ENCODE measurements at regions not wholly inside any gene's neighbourhood (a gene's known extent, or its start where the extent isn't known, plus 50 kb on each side); places are given as distances from the start of the nearest gene placed in this dataset.

DNA sequence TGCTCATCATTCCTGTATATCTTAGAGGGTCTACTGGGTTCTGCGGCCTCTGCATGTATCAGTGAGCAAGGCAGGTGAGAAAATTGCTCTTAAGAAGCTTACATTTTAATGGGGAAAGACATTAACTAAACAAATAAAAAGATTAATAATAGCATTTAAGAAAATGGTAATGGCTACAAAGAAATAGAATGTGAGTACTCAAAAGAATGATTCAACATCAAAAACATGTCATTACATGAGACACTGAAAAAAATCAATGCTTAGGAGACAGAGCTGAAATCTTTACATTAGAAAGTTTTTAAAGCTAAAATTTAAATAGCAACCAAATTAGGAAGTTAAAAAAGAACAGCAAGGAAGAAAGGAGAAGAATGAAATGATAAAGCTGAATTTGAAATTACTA is 146.9 kb upstream of the PHACTR1 start:
- DNase-seq, result no peak
- H3K4me3 Mint-ChIP-seq, result no peak overlapping the region
- no peaks in the 10 kb centered on the region for H3K36me3 Mint-ChIP-seq (ENCODE audit: low read depth)
- H3K27ac Mint-ChIP-seq, result no peak overlapping the region
- H3K9me3 Mint-ChIP-seq, result no peaks in the 10 kb centered on the region
- H3K4me1 Mint-ChIP-seq (ENCODE audit: low read depth), result peaks cover 44% of the 10 kb centered on the region
- TF ChIP-seq, protein P1, sequence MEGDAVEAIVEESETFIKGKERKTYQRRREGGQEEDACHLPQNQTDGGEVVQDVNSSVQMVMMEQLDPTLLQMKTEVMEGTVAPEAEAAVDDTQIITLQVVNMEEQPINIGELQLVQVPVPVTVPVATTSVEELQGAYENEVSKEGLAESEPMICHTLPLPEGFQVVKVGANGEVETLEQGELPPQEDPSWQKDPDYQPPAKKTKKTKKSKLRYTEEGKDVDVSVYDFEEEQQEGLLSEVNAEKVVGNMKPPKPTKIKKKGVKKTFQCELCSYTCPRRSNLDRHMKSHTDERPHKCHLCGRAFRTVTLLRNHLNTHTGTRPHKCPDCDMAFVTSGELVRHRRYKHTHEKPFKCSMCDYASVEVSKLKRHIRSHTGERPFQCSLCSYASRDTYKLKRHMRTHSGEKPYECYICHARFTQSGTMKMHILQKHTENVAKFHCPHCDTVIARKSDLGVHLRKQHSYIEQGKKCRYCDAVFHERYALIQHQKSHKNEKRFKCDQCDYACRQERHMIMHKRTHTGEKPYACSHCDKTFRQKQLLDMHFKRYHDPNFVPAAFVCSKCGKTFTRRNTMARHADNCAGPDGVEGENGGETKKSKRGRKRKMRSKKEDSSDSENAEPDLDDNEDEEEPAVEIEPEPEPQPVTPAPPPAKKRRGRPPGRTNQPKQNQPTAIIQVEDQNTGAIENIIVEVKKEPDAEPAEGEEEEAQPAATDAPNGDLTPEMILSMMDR (IDR thresholded peaks at IDR 0.05), result no peak
- no peaks in the 10 kb centered on the region; the same call in 1 of the 2 replicates for H3K27me3 Mint-ChIP-seq (ENCODE audit: insufficient read depth)

DNA sequence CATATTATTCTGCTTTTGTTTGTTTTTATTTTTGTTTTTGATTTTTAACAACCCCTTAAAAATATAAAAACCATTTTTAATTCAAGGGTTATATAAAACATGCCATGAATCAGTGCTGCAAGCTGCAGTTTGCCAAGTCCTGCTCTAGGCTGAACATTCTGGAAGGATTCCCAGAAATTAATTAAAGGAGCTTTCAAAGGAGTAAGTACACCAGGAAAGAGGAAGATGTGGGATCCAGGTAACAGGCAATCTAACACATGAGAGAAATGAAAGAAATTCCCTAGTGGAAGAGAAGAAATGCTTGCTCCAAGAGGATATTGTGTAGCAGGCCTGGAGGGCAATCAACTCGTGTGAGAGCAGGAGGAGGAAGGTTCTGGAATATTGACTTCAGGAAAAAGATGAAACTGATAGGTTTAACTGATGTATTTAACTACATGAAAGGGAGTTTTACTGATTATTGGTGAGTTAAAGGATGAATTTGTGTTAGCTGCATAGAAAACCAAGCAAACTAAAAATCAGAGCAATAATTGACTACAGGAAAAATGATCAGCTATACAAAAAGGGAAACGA is 146.0 kb upstream of the PHACTR1 start:
- H3K4me1 Mint-ChIP-seq (ENCODE audit: low read depth), result peaks cover 53% of the 10 kb centered on the region
- peak; percentile 65 for DNase-seq
- no peaks in the 10 kb centered on the region; the same call in 1 of the 2 replicates for H3K27me3 Mint-ChIP-seq (ENCODE audit: insufficient read depth)
- no peaks in the 10 kb centered on the region for H3K9me3 Mint-ChIP-seq
- TF ChIP-seq, protein P1 (IDR thresholded peaks at IDR 0.05), result no peak
- H3K27ac Mint-ChIP-seq, result 0 out of 2 replicates have a peak overlapping the region, but pooled peaks have one; percentile 1
- H3K4me3 Mint-ChIP-seq, result no peak overlapping the region
- peaks cover 2% of the 10 kb centered on the region; the same call in 1 of the 2 replicates for H3K36me3 Mint-ChIP-seq (ENCODE audit: low read depth)

DNA sequence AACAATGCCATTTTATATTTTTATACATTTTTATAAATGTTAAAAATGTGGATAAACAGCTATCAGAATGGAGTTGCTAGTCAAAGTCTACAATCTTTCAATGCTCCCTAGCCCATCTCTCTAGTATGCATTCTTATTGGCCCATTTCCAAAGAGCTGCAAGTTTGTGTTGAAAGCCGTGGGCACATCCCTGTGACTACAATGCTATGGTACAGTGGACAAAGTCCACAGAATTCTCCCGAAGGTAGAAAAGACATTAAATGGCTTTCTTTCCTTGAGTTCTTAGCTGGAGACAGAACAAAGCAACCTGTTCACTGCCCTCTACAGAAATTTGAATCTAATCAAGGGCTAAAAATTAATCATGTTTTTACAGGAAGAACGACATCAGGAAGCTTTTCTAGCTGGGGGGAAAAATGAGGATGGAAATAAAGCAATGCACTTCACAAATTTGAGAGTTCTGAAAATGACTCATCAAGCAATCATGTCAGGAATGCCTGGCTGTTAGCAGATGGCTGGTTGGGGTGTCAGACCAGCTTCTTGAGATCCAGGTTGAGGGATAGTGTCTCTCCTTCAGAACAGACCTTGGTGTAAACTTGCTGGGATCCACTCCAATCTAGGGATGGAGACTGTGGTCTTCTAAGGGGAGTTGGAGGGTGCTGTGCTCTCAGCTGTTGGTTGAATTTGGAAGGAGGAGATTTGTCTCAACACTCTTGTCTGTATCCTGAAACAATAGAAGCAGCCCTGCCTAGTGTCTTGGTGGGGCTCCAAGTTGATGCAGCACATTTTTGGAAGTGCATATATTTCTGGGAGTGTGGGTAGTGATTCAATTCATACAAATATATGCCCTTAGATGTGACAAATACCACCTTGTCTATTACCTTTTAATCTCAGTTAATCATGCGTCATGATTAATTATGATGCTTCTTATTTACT is 143.4 kb upstream of the PHACTR1 start:
- Mint-ChIP-seq H3K27ac (peak overlapping the region; percentile 81), H3K36me3 (ENCODE audit: low read depth) (peaks cover 4% of the 10 kb centered on the region; the same call in 1 of the 2 replicates), H3K4me1 (ENCODE audit: low read depth) (peaks cover 71% of the 10 kb centered on the region), H3K27me3 (ENCODE audit: insufficient read depth) (no peaks in the 10 kb centered on the region; the same call in 1 of the 2 replicates), H3K9me3 (no peaks in the 10 kb centered on the region), H3K4me3 (peak overlapping the region; percentile 71)
- TF ChIP-seq, protein P1 (IDR thresholded peaks at IDR 0.05), result no peak
- peak; percentile 73 for DNase-seq

DNA sequence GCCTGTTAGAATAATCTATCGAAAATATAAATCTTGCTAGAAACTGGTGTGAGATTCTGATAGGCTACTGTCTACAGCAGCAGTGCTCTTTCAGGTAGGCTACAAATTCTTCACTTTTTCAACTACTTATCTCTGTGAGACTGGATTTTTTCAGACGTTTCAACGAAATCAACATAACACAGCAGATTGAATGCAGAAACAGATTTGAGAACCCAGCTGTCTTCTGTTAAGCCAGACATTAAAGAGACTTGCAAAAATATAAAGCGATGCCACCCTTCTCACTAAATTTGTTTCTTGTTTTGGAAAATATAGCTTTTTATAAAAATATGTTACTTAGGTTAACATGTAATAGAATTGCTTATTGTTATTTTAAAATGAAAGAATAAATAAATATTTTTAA is 140.6 kb upstream of the PHACTR1 start:
- DNase-seq, result no peak
- Mint-ChIP-seq H3K27ac (no peak overlapping the region), H3K9me3 (no peaks in the 10 kb centered on the region), H3K4me1 (ENCODE audit: low read depth) (peaks cover 72% of the 10 kb centered on the region), H3K36me3 (ENCODE audit: low read depth) (peaks cover 4% of the 10 kb centered on the region; the same call in 1 of the 2 replicates), H3K4me3 (no peak overlapping the region), H3K27me3 (ENCODE audit: insufficient read depth) (no peaks in the 10 kb centered on the region)
- TF ChIP-seq, protein P1 (IDR thresholded peaks at IDR 0.05), result no peak

DNA sequence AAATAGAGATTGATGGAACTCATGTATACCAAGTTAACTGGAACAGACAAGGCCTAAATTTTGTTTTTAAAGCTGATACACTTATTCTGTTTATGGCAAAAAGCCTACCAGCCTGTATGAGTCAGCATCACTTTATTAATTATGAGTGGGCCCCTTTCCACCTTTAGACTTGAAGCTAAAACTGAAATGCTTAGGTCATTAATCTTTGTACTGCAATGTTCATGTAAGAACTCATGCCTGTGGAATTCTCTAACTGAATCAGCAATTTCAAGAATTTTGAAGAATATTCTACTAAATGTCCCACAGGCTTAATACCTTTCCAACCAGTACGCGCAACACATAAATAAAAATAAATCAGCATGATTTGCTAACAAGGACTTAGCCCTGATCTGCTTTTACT is 140.2 kb upstream of the PHACTR1 start:
- TF ChIP-seq, protein P1 (IDR thresholded peaks at IDR 0.05), result no peak
- no peaks in the 10 kb centered on the region for H3K9me3 Mint-ChIP-seq
- peak overlapping the region; percentile 39 for H3K27ac Mint-ChIP-seq
- peak; percentile 55 for DNase-seq
- H3K4me1 Mint-ChIP-seq (ENCODE audit: low read depth), result peaks cover 72% of the 10 kb centered on the region
- no peaks in the 10 kb centered on the region for H3K27me3 Mint-ChIP-seq (ENCODE audit: insufficient read depth)
- H3K4me3 Mint-ChIP-seq, result no peak overlapping the region; the same call in 1 of the 2 replicates
- peaks cover 4% of the 10 kb centered on the region; the same call in 1 of the 2 replicates for H3K36me3 Mint-ChIP-seq (ENCODE audit: low read depth)

All from HFFc6 (cell line).